ENCODE measurements at regions not wholly inside any gene's neighbourhood (a gene's known extent, or its start where the extent isn't known, plus 50 kb on each side); places are given as distances from the start of the nearest gene placed in this dataset.

DNA sequence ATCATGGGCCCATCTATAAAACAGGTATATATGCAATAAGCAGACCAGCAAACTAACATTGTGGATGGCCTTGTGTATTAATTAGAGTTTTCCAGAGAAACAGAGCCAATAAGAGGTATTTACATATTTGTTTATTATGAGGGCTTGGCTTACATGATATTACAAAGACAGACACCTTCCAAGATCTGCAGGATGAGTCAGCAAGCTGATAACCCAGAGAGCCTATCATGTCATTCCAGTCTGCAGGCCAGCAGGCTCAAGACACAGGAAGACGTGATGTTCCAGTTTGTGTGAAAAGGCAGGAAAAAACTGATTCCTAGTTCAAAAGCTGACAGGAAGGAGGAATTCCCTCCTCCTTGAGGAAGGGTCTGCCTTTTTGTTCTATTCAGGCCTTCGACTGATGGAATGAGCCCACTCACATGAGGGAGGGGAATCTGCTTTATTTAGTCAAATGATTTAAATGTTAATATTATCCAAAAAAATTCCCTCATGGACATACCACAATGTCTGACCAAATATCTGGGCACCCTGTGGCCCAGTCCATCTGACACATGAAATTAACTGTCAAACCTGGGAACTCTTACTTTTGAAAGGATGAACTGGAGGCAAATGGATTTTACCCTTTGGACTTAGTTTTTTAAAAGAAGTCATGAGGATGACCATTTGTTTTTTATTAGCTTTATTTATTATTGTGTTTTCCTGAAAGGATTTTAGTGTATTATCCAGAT lies 161.2 kb upstream of the CHD1 start:
- FAIRE-seq (no peak), DNase-seq (ENCODE audit: low read depth in 1 of 2, low spot score in 2 of 2) (no peak)
- 88% methylated on average over 2 of the region's 2 CpGs; no CpG with 5 or more reads in 1 of the 2 experiments for WGBS, 2 experiments (ENCODE audit: extremely low coverage in 1 of 2, insufficient coverage in 1 of 2, insufficient read length in 1 of 2, insufficient replicate concordance in 2 of 2, low coverage in 1 of 2, low lambda C conversion rate in 2 of 2, missing lambda C conversion rate in 1 of 2)
- no peaks in the 10 kb centered on the region for H3K36me3 ChIP-seq (ENCODE audit: control insufficient read depth in 2 of 4, insufficient read depth in 4 of 4, low read length in 3 of 4)
- H2AK5ac ChIP-seq (ENCODE audit: low read depth, low read length) = no peak overlapping the region
- no peak overlapping the region for H3K23ac ChIP-seq (ENCODE audit: insufficient read length)
- TF ChIP-seq KDM1A (IDR thresholded peaks at IDR 0.05; ENCODE audit: borderline replicate concordance, low read length) = 0 out of 2 replicates have a peak, but pooled peaks have one; percentile 21
- no peak for TF ChIP-seq SIX5 (IDR thresholded peaks at IDR 0.05; ENCODE audit: low read depth, low read length)
- H3K79me1 ChIP-seq (ENCODE audit: low read depth, low read length) = no peaks in the 10 kb centered on the region
- H3K4me2 ChIP-seq (ENCODE audit: insufficient read depth in 1 of 2, low read depth in 2 of 2, low read length in 2 of 2) = no peak overlapping the region
- ChIA-PET CTCF (ENCODE audit: partially characterized antibody) (no interaction called here), POLR2A (ENCODE audit: partially characterized antibody) (no interaction called here)
- H2BK5ac ChIP-seq (ENCODE audit: low read depth, low read length) = no peak overlapping the region
- peaks cover 4 to 5% of the 10 kb centered on the region in 2 experiments; a peak in 3 of 4 replicates for H3K9me3 ChIP-seq (ENCODE audit: insufficient read depth in 2 of 2, low read depth in 1 of 2, low read length in 1 of 2)
- no peak overlapping the region for H2BK12ac ChIP-seq (ENCODE audit: low read depth, low read length)
- H3K27me3 ChIP-seq (replicated peaks in 1 of 4; ENCODE audit: control insufficient read depth in 3 of 4, extremely low read depth in 1 of 4, insufficient read depth in 3 of 4, low read length in 3 of 4) = peaks cover 0 to 1% (median 0%) of the 10 kb centered on the region in 4 experiments; a peak in 1 of 7 replicates
- no peak overlapping the region for H3K27ac ChIP-seq (ENCODE audit: low read depth, low read length)
- H3K4me3 ChIP-seq (ENCODE audit: extremely low read depth in 1 of 4, insufficient read depth in 2 of 4, low read depth in 3 of 4, low read length in 4 of 4) = no peak overlapping the region
- no peak overlapping the region for H3K14ac ChIP-seq (ENCODE audit: insufficient read length)
- H3K4me1 ChIP-seq (replicated peaks in 1 of 4; ENCODE audit: control insufficient read depth in 3 of 4, insufficient read depth in 4 of 4, low read length in 3 of 4) = no peaks in the 10 kb centered on the region
- no peak overlapping the region for H2BK120ac ChIP-seq (replicated peaks; ENCODE audit: low read depth, low read length)
- no peak overlapping the region for H2BK15ac ChIP-seq (ENCODE audit: low read length)
- no peak overlapping the region for H3K4ac ChIP-seq (replicated peaks; ENCODE audit: insufficient read length, low read depth, low read length)
- H3K79me2 ChIP-seq (ENCODE audit: control insufficient read depth in 1 of 2, insufficient read depth in 2 of 2, low read length in 2 of 2) = no peaks in the 10 kb centered on the region
- H4K91ac ChIP-seq (replicated peaks; ENCODE audit: insufficient read length, low read length) = no peak overlapping the region
- H3K18ac ChIP-seq (ENCODE audit: extremely low read depth, low read length) = no peak overlapping the region
- H2AFZ ChIP-seq (ENCODE audit: low read length) = no peak overlapping the region
- H3K9ac ChIP-seq (replicated peaks in 1 of 4; ENCODE audit: extremely low read depth in 1 of 4, low read depth in 3 of 4, low read length in 3 of 4) = no peak overlapping the region
- no peak overlapping the region for H3K56ac ChIP-seq (replicated peaks; ENCODE audit: insufficient read length, low read depth, low read length)
- H3K23me2 ChIP-seq (ENCODE audit: low read depth, low read length) = no peaks in the 10 kb centered on the region
- no peak overlapping the region for H4K8ac ChIP-seq (ENCODE audit: extremely low read depth, insufficient read depth, low read length)
- no peak overlapping the region for H2BK20ac ChIP-seq (ENCODE audit: low read length)
- no peaks in the 10 kb centered on the region for H4K20me1 ChIP-seq (replicated peaks in 1 of 2; ENCODE audit: control insufficient read depth in 1 of 2, insufficient read depth in 2 of 2, low read length in 2 of 2)
- no peak overlapping the region for H4K5ac ChIP-seq (ENCODE audit: insufficient read length, low read depth, low read length)

Data from H1 (cell line).